ENCODE measurements at regions not wholly inside any gene's neighbourhood (a gene's known extent, or its start where the extent isn't known, plus 50 kb on each side); places are given as distances from the start of the nearest gene placed in this dataset.

DNA sequence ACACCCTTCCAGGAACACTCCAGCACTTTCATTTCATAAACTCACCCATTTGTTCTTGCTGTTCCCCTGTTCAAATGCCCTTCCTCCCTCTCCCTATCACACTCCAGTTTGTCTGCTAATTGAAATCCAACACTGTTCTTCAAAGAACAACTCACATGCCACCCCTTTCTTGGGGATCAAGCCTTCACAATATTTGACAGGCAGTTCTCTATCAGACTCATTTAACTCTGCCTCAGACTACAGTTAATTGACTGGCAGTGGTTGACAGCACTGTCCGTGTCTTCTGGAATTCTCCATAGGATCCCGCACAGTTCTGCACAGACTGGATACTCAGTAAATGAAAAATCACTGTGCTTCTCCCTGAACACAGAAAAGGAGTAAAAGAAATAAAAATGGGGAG is 87.8 kb downstream of the PMP22 start:
- TF ChIP-seq MYC (IDR thresholded peaks at IDR 0.05; ENCODE audit: low read depth, low read length): no peak
- TF ChIP-seq POLR2A (IDR thresholded peaks at IDR 0.05; ENCODE audit: extremely low read depth, insufficient read length): no peak
- TF ChIP-seq, protein P1, sequence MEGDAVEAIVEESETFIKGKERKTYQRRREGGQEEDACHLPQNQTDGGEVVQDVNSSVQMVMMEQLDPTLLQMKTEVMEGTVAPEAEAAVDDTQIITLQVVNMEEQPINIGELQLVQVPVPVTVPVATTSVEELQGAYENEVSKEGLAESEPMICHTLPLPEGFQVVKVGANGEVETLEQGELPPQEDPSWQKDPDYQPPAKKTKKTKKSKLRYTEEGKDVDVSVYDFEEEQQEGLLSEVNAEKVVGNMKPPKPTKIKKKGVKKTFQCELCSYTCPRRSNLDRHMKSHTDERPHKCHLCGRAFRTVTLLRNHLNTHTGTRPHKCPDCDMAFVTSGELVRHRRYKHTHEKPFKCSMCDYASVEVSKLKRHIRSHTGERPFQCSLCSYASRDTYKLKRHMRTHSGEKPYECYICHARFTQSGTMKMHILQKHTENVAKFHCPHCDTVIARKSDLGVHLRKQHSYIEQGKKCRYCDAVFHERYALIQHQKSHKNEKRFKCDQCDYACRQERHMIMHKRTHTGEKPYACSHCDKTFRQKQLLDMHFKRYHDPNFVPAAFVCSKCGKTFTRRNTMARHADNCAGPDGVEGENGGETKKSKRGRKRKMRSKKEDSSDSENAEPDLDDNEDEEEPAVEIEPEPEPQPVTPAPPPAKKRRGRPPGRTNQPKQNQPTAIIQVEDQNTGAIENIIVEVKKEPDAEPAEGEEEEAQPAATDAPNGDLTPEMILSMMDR (IDR thresholded peaks at IDR 0.05; ENCODE audit: low read depth, low read length): no peak
- TF ChIP-seq, protein P2, sequence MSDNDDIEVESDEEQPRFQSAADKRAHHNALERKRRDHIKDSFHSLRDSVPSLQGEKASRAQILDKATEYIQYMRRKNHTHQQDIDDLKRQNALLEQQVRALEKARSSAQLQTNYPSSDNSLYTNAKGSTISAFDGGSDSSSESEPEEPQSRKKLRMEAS (IDR thresholded peaks at IDR 0.05; ENCODE audit: low read depth, low read length): no peak
- no peak for DNase-seq (ENCODE audit: low read depth)

GRCh38 chr17:15175356-15175755 is 89.8 kb downstream of the PMP22 start:
- no peak overlapping the region for H3K4me3 ChIP-seq (ENCODE audit: low read depth, low read length)
- TF ChIP-seq, protein P1 (IDR thresholded peaks at IDR 0.05; ENCODE audit: low read depth, low read length): no peak
- TF ChIP-seq, protein P2 (IDR thresholded peaks at IDR 0.05; ENCODE audit: low read depth, low read length): no peak
- no peak for TF ChIP-seq POLR2A (IDR thresholded peaks at IDR 0.05; ENCODE audit: extremely low read depth, insufficient read length)
- TF ChIP-seq MYC (IDR thresholded peaks at IDR 0.05; ENCODE audit: low read depth, low read length): no peak

More for the DNA sequence above, 87.8 kb downstream of the PMP22 start:
- H3K4me3 ChIP-seq (ENCODE audit: low read depth, low read length): no peak overlapping the region

DNA sequence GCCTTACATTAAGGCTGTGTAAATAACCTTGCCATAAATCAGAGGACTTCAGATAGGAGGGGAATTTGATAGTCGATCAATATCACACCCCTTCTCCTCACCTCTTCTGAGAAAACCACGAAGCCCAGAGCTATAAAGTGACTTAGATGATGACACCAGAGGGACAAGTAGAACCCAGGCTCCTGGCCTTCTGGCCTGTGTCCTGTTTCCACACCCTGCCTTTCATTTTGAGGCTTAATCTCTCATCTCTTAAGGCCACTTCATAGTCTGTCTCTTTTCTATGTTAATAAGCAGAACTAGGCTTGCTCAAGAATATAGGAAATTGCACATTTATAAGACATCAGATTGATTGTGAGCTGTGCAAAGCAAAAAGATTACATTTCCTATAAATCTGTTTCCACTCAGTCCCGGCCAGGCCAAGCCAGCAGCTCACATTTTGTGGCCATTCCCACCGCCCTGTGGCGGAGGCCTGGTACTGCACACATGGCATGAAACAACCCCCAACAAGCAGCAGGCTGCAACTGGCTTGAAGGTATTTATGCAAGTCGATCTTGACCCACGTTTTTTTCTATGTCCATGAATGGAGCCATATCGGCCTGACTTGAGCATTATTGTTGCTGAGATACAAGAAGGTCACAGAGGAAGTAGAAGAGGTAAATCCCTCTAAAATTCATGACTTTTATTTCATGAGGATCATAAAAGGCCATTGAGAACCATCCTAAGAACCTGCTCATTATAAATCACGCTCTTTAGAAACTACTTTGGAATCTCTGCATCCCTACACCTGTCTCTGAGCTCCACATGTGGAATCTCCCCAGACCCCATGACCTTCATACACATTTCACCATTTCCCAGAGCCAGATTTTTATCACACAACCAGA is 93.7 kb downstream of the PMP22 start:
- H3K4me3 ChIP-seq (ENCODE audit: low read depth, low read length): no peak overlapping the region
- DNase-seq (ENCODE audit: low read depth): peak; percentile 73
- TF ChIP-seq, protein P1 (IDR thresholded peaks at IDR 0.05; ENCODE audit: low read depth, low read length): peak; percentile 90
- no peak for TF ChIP-seq POLR2A (IDR thresholded peaks at IDR 0.05; ENCODE audit: extremely low read depth, insufficient read length)
- TF ChIP-seq, protein P2 (IDR thresholded peaks at IDR 0.05; ENCODE audit: low read depth, low read length): peak; percentile 70
- no peak for TF ChIP-seq MYC (IDR thresholded peaks at IDR 0.05; ENCODE audit: low read depth, low read length)

More at GRCh38 chr17:15175356-15175755, 89.8 kb downstream of the PMP22 start:
- no peak for DNase-seq (ENCODE audit: low read depth)

GRCh38 chr17:15169676-15170075 is 95.5 kb downstream of the PMP22 start:
- DNase-seq (ENCODE audit: low read depth): no peak
- no peak overlapping the region for H3K4me3 ChIP-seq (ENCODE audit: low read depth, low read length)
- no peak for TF ChIP-seq POLR2A (IDR thresholded peaks at IDR 0.05; ENCODE audit: extremely low read depth, insufficient read length)
- TF ChIP-seq, protein P1 (IDR thresholded peaks at IDR 0.05; ENCODE audit: low read depth, low read length): no peak
- TF ChIP-seq MYC (IDR thresholded peaks at IDR 0.05; ENCODE audit: low read depth, low read length): no peak
- TF ChIP-seq, protein P2 (IDR thresholded peaks at IDR 0.05; ENCODE audit: low read depth, low read length): no peak

GRCh38 chr17:15168379-15168778 is 96.7 kb downstream of the PMP22 start:
- TF ChIP-seq, protein P2 (IDR thresholded peaks at IDR 0.05; ENCODE audit: low read depth, low read length): no peak
- TF ChIP-seq MYC (IDR thresholded peaks at IDR 0.05; ENCODE audit: low read depth, low read length) (no peak), POLR2A (IDR thresholded peaks at IDR 0.05; ENCODE audit: extremely low read depth, insufficient read length) (no peak)
- TF ChIP-seq, protein P1 (IDR thresholded peaks at IDR 0.05; ENCODE audit: low read depth, low read length): no peak

More at GRCh38 chr17:15168379-15168778, 96.7 kb downstream of the PMP22 start:
- DNase-seq (ENCODE audit: low read depth): no peak
- no peak overlapping the region for H3K4me3 ChIP-seq (ENCODE audit: low read depth, low read length)

Measured in NB4 (cell line).